22Rv1 (cell line): ENCODE measurements at regions not wholly inside any gene's neighbourhood (a gene's known extent, or its start where the extent isn't known, plus 50 kb on each side); places are given as distances from the start of the nearest gene placed in this dataset.
"Not testable (repeated sequence)": the region's sequence is repeated elsewhere in the genome, so short reads cannot be mapped to it uniquely, and the experiment has no call there.

Experiments
- H3K27ac ChIP-seq: fragments of 450-650 bp; 2 replicates; pipeline ENCODE4 v1.5.1; 2017
- ZFX ChIP-seq: fragments of 450-650 bp; IDR thresholded peaks from 2 replicates; pipeline ENCODE4 v1.6.1; 2017; ENCODE audit warnings: antibody characterized with exemption, borderline replicate concordance
- TF ChIP-seq, protein P1 (sequence below): fragments of 450-650 bp; IDR thresholded peaks from 2 replicates; pipeline ENCODE4 v1.5.1; 2017; ENCODE audit warnings: mild to moderate bottlenecking

DNA sequence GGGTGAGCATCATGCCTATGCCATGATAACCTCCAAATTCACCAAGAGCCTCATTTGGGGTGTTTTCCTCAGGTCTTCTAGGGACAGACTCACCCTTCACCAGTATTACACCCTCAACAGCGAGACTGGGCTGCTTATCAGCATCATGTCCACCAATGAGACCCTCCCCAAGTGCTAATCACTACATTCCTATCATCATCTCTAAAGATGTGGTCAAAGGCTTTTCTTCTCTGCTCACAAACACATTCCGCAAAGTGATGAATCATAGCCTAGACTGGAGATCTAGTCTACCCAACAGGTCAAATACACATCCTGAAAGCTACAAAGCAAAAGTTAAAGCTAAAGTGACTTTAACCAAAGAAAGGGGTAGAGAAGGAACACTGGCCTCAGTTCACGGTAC, 75.3 kb upstream of the C7orf33 start:
- TF ChIP-seq, protein P1, sequence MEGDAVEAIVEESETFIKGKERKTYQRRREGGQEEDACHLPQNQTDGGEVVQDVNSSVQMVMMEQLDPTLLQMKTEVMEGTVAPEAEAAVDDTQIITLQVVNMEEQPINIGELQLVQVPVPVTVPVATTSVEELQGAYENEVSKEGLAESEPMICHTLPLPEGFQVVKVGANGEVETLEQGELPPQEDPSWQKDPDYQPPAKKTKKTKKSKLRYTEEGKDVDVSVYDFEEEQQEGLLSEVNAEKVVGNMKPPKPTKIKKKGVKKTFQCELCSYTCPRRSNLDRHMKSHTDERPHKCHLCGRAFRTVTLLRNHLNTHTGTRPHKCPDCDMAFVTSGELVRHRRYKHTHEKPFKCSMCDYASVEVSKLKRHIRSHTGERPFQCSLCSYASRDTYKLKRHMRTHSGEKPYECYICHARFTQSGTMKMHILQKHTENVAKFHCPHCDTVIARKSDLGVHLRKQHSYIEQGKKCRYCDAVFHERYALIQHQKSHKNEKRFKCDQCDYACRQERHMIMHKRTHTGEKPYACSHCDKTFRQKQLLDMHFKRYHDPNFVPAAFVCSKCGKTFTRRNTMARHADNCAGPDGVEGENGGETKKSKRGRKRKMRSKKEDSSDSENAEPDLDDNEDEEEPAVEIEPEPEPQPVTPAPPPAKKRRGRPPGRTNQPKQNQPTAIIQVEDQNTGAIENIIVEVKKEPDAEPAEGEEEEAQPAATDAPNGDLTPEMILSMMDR: no peak
- TF ChIP-seq ZFX: no peak
- no peak overlapping the region for H3K27ac ChIP-seq

DNA sequence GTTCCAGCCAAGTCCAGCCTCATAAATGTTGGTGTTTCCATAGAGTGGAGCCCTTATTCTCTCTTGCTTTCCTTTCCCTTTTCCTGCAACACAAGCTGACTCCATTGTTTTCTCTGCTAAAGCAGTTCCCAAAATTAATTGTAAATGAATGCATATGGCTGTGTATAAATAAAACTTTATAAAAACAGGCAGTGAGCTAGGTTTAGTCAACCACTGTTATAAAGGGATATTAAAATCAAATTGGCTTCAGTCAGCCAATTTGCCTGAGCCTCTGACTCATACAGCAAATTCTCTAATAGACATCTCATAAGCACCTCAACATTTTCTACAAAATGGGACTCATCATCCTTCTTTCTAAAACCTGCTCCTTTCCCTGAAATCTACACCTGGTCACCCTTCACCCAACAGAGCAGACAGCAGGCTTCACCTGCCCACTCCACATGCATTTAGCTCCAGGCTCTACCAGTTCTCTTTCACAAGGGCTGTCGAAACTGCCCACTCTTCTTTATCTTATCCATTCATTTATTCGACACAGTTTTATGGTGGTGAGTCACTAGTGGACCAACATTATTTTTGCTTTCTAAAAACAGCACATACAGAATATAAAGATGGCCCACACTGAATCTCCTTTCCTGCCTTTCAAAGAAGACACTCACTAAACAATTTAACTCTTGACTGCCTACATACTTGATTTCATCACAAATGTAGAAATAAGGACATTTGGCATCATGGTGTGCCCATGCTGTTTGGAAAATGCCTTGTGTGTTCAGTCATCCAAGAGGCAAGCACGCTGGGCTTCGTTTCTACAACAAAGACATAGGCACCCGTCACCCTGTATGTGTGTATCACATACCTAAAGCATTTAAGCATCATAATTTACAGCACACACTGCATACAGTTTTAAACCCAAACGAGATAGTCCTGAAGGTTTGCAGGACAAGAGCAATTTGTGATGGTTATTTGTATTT, 74.6 kb upstream of the C7orf33 start:
- TF ChIP-seq, protein P1: no peak
- no peak for TF ChIP-seq ZFX
- no peak overlapping the region for H3K27ac ChIP-seq

DNA sequence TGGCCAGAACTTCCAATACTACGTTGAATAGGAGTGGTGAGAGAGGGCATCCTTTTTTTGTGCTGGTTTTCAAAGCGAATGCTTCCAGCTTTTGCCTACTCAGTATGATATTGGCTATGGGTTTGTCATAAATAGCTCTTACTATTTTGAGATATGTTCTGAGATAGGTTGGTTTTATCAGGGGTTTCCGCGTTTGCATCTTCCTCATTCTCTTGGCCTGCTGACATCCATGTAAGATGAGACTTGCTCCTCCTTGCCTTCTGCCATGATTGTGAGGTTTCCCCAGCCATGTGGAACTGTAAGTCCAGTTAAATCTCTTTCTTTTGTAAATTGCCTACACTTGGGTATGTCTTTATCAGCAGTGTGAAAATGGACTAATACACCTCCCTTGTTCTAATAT, 71.2 kb upstream of the C7orf33 start:
- not testable (repeated sequence) for H3K27ac ChIP-seq

- H3K27ac ChIP-seq: no peak overlapping the region
- TF ChIP-seq, protein P1: no peak
- no peak for TF ChIP-seq ZFX
These were observed 69.3 kb upstream of the C7orf33 start for GRCh38 chr7:148521271-148521670.

DNA sequence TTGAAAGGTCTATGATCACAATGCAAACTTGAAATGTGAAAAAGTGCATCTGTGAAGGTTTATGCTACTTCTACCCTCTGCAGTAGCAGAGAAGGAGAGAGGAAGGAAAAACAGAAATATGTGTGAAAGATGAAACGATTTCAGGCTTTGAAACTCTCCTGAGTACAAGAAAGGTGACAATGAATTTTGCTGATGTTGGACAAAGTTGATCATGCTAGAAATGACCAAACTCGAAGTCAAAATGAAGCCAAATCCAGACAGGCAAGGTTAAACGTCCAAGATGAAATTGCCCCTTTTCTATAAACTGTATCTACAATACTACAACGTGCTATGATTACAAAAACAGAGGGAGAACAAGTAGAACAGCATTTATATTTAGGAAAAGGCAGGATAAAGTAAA, 67.0 kb upstream of the C7orf33 start:
- TF ChIP-seq, protein P1: no peak
- TF ChIP-seq ZFX: no peak

DNA sequence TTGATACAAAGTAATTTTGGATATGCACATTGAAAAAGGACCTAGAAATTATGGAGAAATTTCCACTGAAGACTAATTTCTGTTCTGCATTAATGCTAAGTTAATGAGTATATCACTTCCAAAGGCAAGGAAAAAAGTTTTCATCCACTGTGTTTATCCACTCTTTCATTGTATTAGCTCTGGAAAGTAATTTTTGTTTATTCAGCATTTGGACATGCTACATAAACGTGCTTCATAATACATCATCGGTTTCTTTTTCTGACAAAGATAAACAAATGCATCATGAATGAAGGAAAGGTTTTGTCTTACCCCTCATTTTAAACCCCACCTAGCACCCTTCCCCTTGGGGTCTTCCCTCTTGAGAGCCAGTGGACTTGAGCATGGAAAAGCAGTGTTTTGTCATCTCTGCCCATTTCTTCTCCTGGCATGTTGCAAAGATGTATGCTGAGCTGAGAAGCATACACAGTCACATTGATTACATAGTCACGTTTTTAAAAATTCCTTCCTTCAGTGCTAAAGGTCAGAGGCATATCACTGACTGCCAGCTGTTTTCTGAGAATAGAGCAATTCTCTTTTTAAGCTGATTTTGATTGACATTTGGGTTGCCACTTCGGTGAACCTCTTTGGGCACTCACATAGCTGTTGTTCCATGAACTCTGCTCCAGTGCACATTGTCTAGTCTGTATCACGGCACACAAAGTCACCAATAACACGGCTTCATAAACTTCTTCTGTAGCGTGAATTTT, 65.9 kb upstream of the C7orf33 start:
- no peak for TF ChIP-seq ZFX
- TF ChIP-seq, protein P1: no peak
- H3K27ac ChIP-seq: no peak overlapping the region

More for the DNA sequence above, 67.0 kb upstream of the C7orf33 start:
- H3K27ac ChIP-seq: no peak overlapping the region

DNA sequence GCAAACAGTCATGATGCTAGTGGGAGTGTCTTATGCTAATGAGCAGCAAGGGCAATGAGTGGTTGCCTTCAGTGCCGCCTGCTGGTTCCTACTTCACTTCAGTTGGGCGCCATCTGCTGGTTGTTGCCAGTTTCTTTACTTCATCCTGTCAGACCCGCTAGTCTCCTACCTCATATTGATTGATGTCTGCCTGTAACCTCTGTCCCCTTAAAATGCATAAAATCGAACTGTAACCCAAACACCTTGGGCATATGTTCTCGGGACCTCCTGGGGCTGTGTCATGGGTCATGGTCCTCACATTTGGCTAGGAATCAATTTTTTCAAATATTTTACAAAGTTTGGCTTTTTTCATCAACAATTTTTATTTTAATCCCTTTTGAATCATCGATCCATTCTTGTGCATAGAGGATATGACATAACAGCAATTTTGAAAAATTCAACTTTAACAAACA, 62.8 kb upstream of the C7orf33 start:
- H3K27ac ChIP-seq: no peak overlapping the region
- no peak for TF ChIP-seq ZFX
- TF ChIP-seq, protein P1: peak; percentile 99
